ENCODE measurements at regions not wholly inside any gene's neighbourhood (a gene's known extent, or its start where the extent isn't known, plus 50 kb on each side); places are given as distances from the start of the nearest gene placed in this dataset.

- no peak for DNase-seq (ENCODE audit: low read depth)
- no peak overlapping the region for H3K4me3 ChIP-seq (ENCODE audit: low read depth, low read length)
- TF ChIP-seq, protein P1, sequence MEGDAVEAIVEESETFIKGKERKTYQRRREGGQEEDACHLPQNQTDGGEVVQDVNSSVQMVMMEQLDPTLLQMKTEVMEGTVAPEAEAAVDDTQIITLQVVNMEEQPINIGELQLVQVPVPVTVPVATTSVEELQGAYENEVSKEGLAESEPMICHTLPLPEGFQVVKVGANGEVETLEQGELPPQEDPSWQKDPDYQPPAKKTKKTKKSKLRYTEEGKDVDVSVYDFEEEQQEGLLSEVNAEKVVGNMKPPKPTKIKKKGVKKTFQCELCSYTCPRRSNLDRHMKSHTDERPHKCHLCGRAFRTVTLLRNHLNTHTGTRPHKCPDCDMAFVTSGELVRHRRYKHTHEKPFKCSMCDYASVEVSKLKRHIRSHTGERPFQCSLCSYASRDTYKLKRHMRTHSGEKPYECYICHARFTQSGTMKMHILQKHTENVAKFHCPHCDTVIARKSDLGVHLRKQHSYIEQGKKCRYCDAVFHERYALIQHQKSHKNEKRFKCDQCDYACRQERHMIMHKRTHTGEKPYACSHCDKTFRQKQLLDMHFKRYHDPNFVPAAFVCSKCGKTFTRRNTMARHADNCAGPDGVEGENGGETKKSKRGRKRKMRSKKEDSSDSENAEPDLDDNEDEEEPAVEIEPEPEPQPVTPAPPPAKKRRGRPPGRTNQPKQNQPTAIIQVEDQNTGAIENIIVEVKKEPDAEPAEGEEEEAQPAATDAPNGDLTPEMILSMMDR (IDR thresholded peaks at IDR 0.05; ENCODE audit: low read depth, low read length): no peak
- TF ChIP-seq POLR2A (IDR thresholded peaks at IDR 0.05; ENCODE audit: extremely low read depth, insufficient read length) (no peak), MYC (IDR thresholded peaks at IDR 0.05; ENCODE audit: low read depth, low read length) (no peak)
- TF ChIP-seq, protein P2, sequence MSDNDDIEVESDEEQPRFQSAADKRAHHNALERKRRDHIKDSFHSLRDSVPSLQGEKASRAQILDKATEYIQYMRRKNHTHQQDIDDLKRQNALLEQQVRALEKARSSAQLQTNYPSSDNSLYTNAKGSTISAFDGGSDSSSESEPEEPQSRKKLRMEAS (IDR thresholded peaks at IDR 0.05; ENCODE audit: low read depth, low read length): no peak
Measured at GRCh38 chr16:62149631-62150030, 113.4 kb upstream of the CDH8 start.

GRCh38 chr16:62137996-62138395 lies 101.8 kb upstream of the CDH8 start:
- no peak overlapping the region for H3K4me3 ChIP-seq (ENCODE audit: low read depth, low read length)
- no peak for DNase-seq (ENCODE audit: low read depth)
- TF ChIP-seq POLR2A (IDR thresholded peaks at IDR 0.05; ENCODE audit: extremely low read depth, insufficient read length) (no peak), MYC (IDR thresholded peaks at IDR 0.05; ENCODE audit: low read depth, low read length) (no peak)
- TF ChIP-seq, protein P1 (IDR thresholded peaks at IDR 0.05; ENCODE audit: low read depth, low read length): no peak
- TF ChIP-seq, protein P2 (IDR thresholded peaks at IDR 0.05; ENCODE audit: low read depth, low read length): no peak

- no peak overlapping the region for H3K4me3 ChIP-seq (ENCODE audit: low read depth, low read length)
- DNase-seq (ENCODE audit: low read depth): no peak
- TF ChIP-seq POLR2A (IDR thresholded peaks at IDR 0.05; ENCODE audit: extremely low read depth, insufficient read length) (no peak), MYC (IDR thresholded peaks at IDR 0.05; ENCODE audit: low read depth, low read length) (no peak)
- TF ChIP-seq, protein P1 (IDR thresholded peaks at IDR 0.05; ENCODE audit: low read depth, low read length): no peak
- TF ChIP-seq, protein P2 (IDR thresholded peaks at IDR 0.05; ENCODE audit: low read depth, low read length): no peak
Measured at GRCh38 chr16:62135911-62136310, 99.7 kb upstream of the CDH8 start.

DNA sequence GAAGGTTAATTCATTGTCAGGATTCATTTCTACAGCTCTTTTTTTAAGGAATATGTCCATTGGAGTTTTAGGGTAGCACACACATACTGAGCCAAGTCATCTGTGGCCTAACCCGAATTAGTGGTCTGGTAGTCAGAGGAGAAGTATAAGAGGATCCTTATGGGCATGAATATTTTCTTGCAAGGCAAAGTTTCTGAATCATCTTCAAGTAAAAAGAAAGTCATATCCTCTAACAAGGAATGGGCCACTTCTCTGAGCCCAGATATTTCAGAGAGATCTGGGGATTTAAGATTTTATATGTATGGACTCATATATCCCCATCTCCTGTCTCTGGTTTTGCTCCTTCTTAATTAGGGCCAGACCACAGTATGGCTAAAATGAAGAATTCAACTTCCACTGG lies 99.2 kb upstream of the CDH8 start:
- no peak for DNase-seq (ENCODE audit: low read depth)
- TF ChIP-seq, protein P2 (IDR thresholded peaks at IDR 0.05; ENCODE audit: low read depth, low read length): no peak
- TF ChIP-seq POLR2A (IDR thresholded peaks at IDR 0.05; ENCODE audit: extremely low read depth, insufficient read length) (no peak), MYC (IDR thresholded peaks at IDR 0.05; ENCODE audit: low read depth, low read length) (no peak)
- TF ChIP-seq, protein P1 (IDR thresholded peaks at IDR 0.05; ENCODE audit: low read depth, low read length): no peak
- H3K4me3 ChIP-seq (ENCODE audit: low read depth, low read length): no peak overlapping the region

DNA sequence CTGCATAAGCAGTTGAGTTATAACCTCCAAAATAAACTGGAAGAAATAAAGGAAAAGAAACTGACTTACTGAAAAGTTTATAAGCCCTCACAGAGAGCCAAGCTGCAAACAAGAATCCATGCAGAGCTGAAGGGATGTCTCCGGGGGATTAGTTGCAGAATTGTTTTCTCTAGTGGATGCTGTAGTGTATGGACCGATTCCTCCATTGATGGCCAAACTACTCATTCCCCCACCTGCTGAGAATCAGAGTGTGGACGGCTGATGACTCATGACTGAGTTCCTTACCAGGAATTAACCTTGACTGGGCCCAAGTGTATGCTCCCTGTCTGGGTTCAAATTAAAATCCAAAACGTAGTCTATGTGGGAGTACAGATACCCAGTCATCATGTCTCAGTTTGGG lies 93.9 kb upstream of the CDH8 start:
- no peak for DNase-seq (ENCODE audit: low read depth)

More for the DNA sequence above, 93.9 kb upstream of the CDH8 start:
- TF ChIP-seq, protein P2 (IDR thresholded peaks at IDR 0.05; ENCODE audit: low read depth, low read length): no peak
- TF ChIP-seq MYC (IDR thresholded peaks at IDR 0.05; ENCODE audit: low read depth, low read length): no peak
- TF ChIP-seq, protein P1 (IDR thresholded peaks at IDR 0.05; ENCODE audit: low read depth, low read length): no peak
- no peak for TF ChIP-seq POLR2A (IDR thresholded peaks at IDR 0.05; ENCODE audit: extremely low read depth, insufficient read length)
- H3K4me3 ChIP-seq (ENCODE audit: low read depth, low read length): no peak overlapping the region
